HCT116 (cell line): ENCODE measurements at regions not wholly inside any gene's neighbourhood (a gene's known extent, or its start where the extent isn't known, plus 50 kb on each side); places are given as distances from the start of the nearest gene placed in this dataset.

Experiments
- CTCF ChIP-seq, 3 experiments: fragments of 200-600 bp in 1 of 3; sonication (generic) in 1 of 3; IDR thresholded peaks in 2 of 3; conservative IDR thresholded peaks in 1 of 3; 2 replicates each; pipeline ENCODE4 v1.5.1; 2012 to 2017; ENCODE audit warnings: low read depth in 2 of 3, low read length in 2 of 3, antibody characterized with exemption in 1 of 3, borderline replicate concordance in 1 of 3, control low read depth in 1 of 3, mild to moderate bottlenecking in 1 of 3, mixed read lengths in 1 of 3, mixed run types in 1 of 3, moderate library complexity in 1 of 3; ENCODE audit not compliant: insufficient read depth in 1 of 3
- EZH2 ChIP-seq: fragments of 200-600 bp; sonication (generic); IDR thresholded peaks from 2 replicates; pipeline ENCODE4 v1.6.1; 2017; ENCODE audit warnings: antibody characterized with exemption, mixed run types
- EZH2phosphoT487 ChIP-seq: fragments of 200-600 bp; IDR thresholded peaks from 2 replicates; pipeline ENCODE4 v1.6.1; 2018; ENCODE audit warnings: antibody characterized with exemption, borderline replicate concordance
- MAX ChIP-seq: IDR thresholded peaks from 2 replicates; pipeline ENCODE4 v1.6.1; 2012
- POLR2A ChIP-seq: IDR thresholded peaks from 2 replicates; pipeline ENCODE4 v1.7.0; 2011; ENCODE audit warnings: borderline replicate concordance; ENCODE audit not compliant: insufficient read depth, insufficient read length; ENCODE audit errors: extremely low read depth
- POLR2AphosphoS5 ChIP-seq: IDR thresholded peaks from 2 replicates; pipeline ENCODE4 v1.6.1; 2011; ENCODE audit warnings: mild to moderate bottlenecking, low read depth, low read length, moderate library complexity
- SP1 ChIP-seq: IDR thresholded peaks from 2 replicates; pipeline ENCODE4 v1.6.1; 2012; ENCODE audit warnings: low read depth
- SRF ChIP-seq: IDR thresholded peaks from 2 replicates; pipeline ENCODE4 v1.6.1; 2012; ENCODE audit warnings: low read depth
- YY1 ChIP-seq: IDR thresholded peaks from 2 replicates; pipeline ENCODE4 v1.6.1; 2011; ENCODE audit warnings: low read length, low read depth, moderate library complexity, mild to moderate bottlenecking; ENCODE audit not compliant: insufficient replicate concordance; ENCODE audit errors: extremely low read depth
- ZBTB33 ChIP-seq: IDR thresholded peaks from 2 replicates; pipeline ENCODE4 v1.6.1; 2011; ENCODE audit warnings: mild to moderate bottlenecking, low read length, moderate library complexity; ENCODE audit not compliant: insufficient replicate concordance; ENCODE audit errors: extremely low read depth
- ZNF274 ChIP-seq: fragments of 200-500 bp; sonication (Bioruptor generic); IDR thresholded peaks from 2 replicates; pipeline ENCODE4 v1.6.1; 2014; ENCODE audit warnings: mild to moderate bottlenecking, low read depth, low read length, inconsistent platforms

- TF ChIP-seq CTCF (IDR thresholded peaks at IDR 0.05 in 2 of 3, conservative IDR thresholded peaks at IDR 0.05 in 1 of 3; ENCODE audit: borderline replicate concordance in 1 of 3, insufficient read depth in 1 of 3, low read depth in 2 of 3, low read length in 2 of 3) (no peak), YY1 (no peak), EZH2 (no peak), ZBTB33 (no peak), ZNF274 (no peak), POLR2AphosphoS5 (no peak), SP1 (no peak), EZH2phosphoT487 (no peak), MAX (no peak), POLR2A (no peak), SRF (no peak)
Measured at GRCh38 chr4:54497947-54498346, 159.8 kb upstream of the KIT start.
